GM18861 (cell line): ENCODE measurements at regions not wholly inside any gene's neighbourhood (a gene's known extent, or its start where the extent isn't known, plus 50 kb on each side); places are given as distances from the start of the nearest gene placed in this dataset.

ENCODE experiments used
- ATAC-seq: cut with Tn5 transposase; IDR thresholded peaks from one replicate; pipeline ENCODE4 v1.9.1; 2021; ENCODE audit not compliant: unreplicated experiment

DNA sequence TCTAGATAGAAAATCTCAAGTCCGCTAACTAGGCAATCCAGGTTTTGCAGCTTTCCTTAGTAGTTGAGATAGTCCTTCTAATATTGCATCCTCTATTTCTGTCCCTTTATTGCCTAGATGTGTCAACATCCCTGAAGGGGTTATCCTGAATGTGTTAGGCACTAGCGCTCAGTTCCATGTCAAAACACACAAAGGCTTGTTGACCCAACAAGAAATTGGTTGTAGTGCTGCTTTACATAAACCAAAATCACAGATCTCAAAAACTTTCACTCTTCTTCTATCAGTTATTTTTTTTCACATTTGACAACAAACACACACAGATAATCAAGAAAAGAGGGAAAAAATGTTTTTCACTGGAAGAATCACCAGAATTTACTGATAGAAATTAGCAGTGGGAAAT is 51.4 kb upstream of the SOX2 start:
- no peak for ATAC-seq

GRCh38 chr3:181637456-181637855 is 74.3 kb upstream of the SOX2 start:
- no peak for ATAC-seq

- ATAC-seq = no peak
Observed at GRCh38 chr3:181637056-181637455, 74.7 kb upstream of the SOX2 start.

DNA sequence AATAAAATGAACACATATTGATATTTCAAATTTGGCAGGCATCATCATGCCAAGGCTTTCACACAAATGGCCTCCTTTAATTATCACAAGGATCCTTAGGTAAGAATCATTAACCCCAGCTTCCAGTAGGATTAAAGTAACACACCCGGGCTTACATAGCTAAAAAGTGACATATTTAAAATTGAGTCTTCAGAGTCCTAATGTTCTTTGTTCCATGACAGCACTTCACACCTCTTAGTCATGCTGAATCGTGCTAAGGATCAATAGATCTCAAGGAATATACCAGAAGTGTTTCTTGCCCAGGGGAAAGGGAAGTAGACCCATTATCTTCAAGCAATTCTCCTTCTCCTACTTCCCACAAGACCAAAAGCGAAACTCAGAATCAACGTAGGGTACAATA is 76.6 kb upstream of the SOX2 start:
- ATAC-seq = no peak

DNA sequence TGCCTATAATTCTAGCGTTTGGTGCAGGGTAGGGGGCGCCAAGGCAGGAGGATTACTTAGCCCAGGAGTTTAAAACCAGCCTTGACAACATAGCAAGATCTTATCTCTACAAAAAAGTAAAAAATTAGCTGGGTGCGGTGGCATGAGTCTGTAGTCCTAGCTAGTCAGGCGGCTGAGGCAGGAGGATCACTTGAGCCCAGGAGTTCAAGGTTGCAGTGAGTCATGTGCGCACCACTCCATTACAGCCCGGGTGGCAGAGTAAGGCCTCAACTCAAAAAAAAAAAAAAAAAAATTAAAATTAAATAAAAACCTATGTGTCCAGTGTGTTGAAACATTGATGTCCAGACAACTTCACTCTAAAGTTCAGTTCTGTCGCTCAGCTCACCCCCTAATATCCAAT is 78.2 kb upstream of the SOX2 start:
- no peak for ATAC-seq

DNA sequence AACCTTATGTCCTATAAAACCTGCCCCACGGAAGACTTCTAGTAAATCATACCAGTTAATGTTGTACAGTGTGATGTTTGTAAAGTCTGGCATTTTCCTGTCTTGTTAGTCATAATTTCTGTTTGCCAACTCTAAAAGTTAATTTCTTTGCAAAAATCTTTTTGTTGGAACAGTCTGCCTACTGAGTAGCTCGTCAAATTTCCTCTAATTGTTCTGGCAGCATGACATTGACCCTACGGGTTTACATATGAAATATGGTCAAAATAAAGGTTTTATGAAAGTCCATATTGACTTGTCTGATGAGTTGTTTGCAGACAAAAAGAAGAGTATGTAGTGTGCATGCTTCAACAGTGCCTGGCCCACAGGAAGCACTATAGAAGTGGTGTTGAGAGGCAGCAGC is 79.8 kb upstream of the SOX2 start:
- ATAC-seq = no peak

DNA sequence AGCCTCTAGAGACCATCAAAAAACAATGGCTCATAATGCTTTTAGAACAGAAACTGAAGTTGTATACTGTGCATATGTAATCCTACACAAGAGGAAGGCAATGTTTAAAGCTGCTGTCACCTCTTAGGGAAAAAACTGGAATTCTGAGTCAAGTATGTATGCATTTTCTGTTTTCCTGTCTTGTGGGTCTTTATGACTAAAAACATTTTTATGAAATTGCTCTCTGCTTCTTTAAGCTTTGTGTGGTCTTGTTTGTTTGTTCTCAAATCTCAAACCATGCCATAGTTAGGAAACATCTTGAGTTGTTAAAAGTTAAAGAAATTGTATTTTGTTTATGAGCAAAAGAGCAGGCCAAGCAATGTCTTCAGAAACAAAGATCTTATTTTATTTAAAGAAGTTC is 80.9 kb upstream of the SOX2 start:
- no peak for ATAC-seq

- no peak for ATAC-seq
Observed at GRCh38 chr3:181629711-181630110, 82.0 kb upstream of the SOX2 start.

DNA sequence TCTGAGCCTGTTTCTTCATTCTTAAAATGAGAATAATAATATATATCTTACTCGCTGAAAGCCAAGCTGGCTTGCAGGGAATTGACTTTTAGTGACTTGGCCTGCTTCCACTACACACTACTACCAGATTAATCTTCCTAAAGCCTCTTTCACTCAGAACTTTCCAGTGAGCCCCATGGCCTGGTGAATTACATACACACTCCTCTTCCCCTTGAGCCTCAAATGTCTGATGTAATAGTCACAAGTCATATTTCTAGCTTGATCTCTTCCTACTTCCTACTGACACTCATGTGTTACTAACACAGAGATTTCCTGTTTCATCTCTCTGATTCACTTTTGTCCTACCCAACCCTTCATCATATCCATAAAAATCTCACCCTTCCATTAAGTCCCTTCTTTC is 82.7 kb upstream of the SOX2 start:
- no peak for ATAC-seq

- ATAC-seq = no peak
Observed at GRCh38 chr3:181628384-181628783, 83.3 kb upstream of the SOX2 start.

- no peak for ATAC-seq
Observed at GRCh38 chr3:181626036-181626435, 85.7 kb upstream of the SOX2 start.

GRCh38 chr3:181623924-181624694 is 87.6 kb upstream of the SOX2 start:
- ATAC-seq = no peak

DNA sequence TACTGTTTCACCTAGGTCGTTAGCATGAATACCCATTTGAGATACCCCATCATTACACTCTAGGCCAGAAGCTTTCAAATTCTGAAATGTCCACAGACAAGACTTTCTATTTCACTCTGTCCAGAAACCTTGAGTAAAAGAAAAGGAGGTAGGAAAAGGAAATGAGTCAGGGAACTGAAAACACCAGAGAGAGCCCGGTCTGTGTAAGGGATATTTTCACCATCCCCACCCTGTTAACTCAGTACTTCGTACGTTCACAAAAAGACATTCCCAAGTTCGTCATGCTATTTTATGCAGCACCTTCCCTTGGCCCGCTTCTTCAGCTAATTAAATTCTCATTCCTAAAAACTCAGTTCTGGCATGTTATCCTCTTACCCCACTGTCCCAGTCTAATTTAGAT is 89.4 kb upstream of the SOX2 start:
- ATAC-seq = no peak

DNA sequence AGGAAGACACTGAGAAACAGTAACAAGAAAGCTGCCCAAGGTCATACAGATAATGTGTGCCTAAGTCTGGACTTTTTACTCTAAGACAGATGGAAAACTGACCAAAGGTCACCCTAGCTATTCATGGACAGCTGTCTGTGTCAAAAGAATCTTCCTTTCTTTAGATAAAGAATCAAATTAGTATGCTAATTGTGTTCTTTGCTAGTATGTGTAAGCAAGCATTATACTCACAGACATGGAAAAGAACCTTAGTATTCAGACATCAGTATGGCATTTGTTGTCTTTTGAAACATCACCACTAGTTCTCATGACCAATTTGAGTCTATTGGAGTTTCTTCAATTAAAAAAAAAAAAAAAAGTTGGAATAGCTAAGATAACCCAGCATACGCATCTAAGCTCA is 91.8 kb upstream of the SOX2 start:
- no peak for ATAC-seq

DNA sequence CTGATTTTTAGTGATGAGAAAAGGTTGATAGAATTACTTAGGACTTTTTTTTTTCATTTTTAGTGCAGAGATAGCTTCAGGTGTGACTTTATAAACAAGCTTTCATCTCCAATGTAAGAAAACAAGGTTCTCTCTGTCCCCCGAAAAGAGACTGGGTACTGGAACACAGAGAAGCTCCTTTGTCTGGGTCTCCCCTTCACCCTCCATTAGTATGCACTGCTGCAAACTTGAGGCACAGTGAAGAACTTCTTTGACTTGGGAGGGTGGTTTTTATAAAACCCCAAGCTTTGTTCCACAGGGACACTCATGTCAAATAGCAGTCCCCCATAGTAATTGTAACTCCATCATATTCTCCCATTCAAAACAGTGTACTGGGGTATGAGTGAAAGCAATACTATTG is 93.5 kb upstream of the SOX2 start:
- no peak for ATAC-seq

DNA sequence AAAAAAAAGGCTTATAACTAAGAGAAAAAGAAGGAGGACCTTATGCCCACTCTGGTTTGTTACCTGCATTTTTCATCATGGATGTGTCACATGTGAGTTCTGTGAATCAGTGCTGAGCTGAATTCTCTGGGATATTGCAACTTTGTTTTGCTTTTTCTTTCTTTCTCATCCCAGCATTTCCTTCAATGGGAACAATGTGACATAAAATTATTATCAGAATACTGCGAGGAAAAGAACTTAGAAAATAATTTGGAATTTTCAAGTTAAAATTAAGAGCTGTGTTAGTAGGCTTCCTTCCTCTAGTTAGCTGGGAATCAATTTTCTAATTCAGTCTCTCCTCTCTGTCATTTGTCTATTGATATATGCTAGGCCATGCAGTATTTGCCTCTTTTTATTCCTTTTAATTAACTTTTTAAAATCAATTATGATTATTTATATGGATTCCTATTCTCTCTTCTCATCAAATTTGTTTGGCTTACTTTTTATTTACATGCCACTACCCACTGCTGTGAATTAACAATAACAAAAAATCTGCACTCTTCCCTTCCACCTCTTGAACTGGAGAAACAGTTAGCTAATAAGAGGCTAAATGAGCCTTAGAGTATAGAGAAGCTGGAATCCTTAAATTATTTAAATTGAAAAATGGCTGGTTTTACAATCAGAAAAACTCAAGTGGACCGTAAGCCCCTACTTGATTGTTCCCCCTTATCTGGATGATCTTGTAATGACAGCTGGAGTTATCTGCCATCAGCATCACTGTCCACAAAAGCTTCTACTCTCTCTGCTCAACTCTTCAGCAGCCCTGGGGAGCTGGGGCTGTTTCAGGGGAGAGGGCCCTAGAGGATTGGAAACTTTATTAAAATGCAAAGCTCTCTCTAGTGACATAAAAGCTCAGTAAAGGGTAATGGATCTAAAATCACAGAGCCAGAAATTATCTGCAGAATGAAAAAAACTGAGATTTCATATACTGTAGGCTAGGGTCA is 95.3 kb upstream of the SOX2 start:
- no peak for ATAC-seq

GRCh38 chr3:181615666-181616065 is 96.1 kb upstream of the SOX2 start:
- ATAC-seq = no peak

GRCh38 chr3:181614878-181615277 is 96.8 kb upstream of the SOX2 start:
- ATAC-seq = no peak

- no peak for ATAC-seq
Observed at GRCh38 chr3:181613813-181614212, 97.9 kb upstream of the SOX2 start.

GRCh38 chr3:181613191-181613590 is 98.5 kb upstream of the SOX2 start:
- ATAC-seq = no peak

- ATAC-seq = no peak
Observed at GRCh38 chr3:181610973-181611265, 100.8 kb upstream of the SOX2 start.
